ENCODE measurements at regions not wholly inside any gene's neighbourhood (a gene's known extent, or its start where the extent isn't known, plus 50 kb on each side); places are given as distances from the start of the nearest gene placed in this dataset.

DNA sequence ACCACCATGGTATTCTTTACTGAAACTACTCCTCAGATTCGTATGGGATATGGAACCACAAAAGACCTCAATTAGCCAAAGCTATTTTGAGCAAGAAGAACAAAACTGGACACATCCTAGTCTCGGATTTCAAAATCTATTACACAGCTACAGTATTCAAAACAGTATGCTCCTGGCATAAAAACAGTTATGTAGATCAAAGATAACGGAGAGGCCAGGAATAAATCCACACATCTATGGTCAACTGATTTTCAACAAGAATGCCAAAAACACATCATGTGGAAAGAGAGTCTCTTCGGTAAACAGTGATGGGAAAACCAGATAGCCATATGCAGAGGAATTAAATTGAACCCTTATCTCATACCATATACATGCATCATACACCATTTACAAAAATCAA, 155.3 kb downstream of the SPCS3 start:
- TF ChIP-seq, protein P1, sequence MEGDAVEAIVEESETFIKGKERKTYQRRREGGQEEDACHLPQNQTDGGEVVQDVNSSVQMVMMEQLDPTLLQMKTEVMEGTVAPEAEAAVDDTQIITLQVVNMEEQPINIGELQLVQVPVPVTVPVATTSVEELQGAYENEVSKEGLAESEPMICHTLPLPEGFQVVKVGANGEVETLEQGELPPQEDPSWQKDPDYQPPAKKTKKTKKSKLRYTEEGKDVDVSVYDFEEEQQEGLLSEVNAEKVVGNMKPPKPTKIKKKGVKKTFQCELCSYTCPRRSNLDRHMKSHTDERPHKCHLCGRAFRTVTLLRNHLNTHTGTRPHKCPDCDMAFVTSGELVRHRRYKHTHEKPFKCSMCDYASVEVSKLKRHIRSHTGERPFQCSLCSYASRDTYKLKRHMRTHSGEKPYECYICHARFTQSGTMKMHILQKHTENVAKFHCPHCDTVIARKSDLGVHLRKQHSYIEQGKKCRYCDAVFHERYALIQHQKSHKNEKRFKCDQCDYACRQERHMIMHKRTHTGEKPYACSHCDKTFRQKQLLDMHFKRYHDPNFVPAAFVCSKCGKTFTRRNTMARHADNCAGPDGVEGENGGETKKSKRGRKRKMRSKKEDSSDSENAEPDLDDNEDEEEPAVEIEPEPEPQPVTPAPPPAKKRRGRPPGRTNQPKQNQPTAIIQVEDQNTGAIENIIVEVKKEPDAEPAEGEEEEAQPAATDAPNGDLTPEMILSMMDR (IDR thresholded peaks at IDR 0.05): no peak
- no peak for TF ChIP-seq FOXK1 (CRISPR knock-in tag; IDR thresholded peaks at IDR 0.05)
- no peak for TF ChIP-seq NFATC4 (CRISPR knock-in tag; IDR thresholded peaks at IDR 0.05)
- TF ChIP-seq ZNF416 (CRISPR knock-in tag; IDR thresholded peaks at IDR 0.05): no peak
- TF ChIP-seq, protein P2, sequence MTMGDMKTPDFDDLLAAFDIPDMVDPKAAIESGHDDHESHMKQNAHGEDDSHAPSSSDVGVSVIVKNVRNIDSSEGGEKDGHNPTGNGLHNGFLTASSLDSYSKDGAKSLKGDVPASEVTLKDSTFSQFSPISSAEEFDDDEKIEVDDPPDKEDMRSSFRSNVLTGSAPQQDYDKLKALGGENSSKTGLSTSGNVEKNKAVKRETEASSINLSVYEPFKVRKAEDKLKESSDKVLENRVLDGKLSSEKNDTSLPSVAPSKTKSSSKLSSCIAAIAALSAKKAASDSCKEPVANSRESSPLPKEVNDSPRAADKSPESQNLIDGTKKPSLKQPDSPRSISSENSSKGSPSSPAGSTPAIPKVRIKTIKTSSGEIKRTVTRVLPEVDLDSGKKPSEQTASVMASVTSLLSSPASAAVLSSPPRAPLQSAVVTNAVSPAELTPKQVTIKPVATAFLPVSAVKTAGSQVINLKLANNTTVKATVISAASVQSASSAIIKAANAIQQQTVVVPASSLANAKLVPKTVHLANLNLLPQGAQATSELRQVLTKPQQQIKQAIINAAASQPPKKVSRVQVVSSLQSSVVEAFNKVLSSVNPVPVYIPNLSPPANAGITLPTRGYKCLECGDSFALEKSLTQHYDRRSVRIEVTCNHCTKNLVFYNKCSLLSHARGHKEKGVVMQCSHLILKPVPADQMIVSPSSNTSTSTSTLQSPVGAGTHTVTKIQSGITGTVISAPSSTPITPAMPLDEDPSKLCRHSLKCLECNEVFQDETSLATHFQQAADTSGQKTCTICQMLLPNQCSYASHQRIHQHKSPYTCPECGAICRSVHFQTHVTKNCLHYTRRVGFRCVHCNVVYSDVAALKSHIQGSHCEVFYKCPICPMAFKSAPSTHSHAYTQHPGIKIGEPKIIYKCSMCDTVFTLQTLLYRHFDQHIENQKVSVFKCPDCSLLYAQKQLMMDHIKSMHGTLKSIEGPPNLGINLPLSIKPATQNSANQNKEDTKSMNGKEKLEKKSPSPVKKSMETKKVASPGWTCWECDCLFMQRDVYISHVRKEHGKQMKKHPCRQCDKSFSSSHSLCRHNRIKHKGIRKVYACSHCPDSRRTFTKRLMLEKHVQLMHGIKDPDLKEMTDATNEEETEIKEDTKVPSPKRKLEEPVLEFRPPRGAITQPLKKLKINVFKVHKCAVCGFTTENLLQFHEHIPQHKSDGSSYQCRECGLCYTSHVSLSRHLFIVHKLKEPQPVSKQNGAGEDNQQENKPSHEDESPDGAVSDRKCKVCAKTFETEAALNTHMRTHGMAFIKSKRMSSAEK (CRISPR knock-in tag; IDR thresholded peaks at IDR 0.05; ENCODE audit: borderline replicate concordance): no peak
- TF ChIP-seq, protein P3, sequence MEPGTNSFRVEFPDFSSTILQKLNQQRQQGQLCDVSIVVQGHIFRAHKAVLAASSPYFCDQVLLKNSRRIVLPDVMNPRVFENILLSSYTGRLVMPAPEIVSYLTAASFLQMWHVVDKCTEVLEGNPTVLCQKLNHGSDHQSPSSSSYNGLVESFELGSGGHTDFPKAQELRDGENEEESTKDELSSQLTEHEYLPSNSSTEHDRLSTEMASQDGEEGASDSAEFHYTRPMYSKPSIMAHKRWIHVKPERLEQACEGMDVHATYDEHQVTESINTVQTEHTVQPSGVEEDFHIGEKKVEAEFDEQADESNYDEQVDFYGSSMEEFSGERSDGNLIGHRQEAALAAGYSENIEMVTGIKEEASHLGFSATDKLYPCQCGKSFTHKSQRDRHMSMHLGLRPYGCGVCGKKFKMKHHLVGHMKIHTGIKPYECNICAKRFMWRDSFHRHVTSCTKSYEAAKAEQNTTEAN (CRISPR knock-in tag; IDR thresholded peaks at IDR 0.05): no peak
